GM12874 (cell line): ENCODE measurements at regions not wholly inside any gene's neighbourhood (a gene's known extent, or its start where the extent isn't known, plus 50 kb on each side); places are given as distances from the start of the nearest gene placed in this dataset.

Source experiments
- TF ChIP-seq, protein P1 (sequence below): IDR thresholded peaks from 2 replicates; pipeline ENCODE4 v1.5.1; 2011; ENCODE audit warnings: low read depth, mild to moderate bottlenecking, control low read depth, low read length, moderate library complexity; ENCODE audit not compliant: insufficient read depth

DNA sequence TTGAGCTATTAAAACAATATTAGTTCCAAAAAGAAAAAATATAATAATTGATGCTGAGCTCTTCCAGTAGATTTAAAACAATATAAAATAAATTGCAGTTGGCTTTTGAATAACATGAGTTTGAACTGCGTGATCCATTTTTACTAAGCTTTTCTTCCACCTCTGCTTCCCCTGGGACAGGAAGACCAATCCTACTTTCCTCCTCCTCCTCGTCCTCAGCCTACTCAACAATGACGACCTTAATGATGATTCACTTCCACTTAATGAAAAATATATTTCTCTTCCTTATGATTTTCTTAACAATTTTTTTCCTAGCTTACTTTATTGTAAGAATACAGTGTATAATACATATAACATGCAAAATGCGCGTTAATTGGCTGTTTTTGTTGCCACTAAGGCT lies 78.9 kb upstream of the THRB start:
- TF ChIP-seq, protein P1, sequence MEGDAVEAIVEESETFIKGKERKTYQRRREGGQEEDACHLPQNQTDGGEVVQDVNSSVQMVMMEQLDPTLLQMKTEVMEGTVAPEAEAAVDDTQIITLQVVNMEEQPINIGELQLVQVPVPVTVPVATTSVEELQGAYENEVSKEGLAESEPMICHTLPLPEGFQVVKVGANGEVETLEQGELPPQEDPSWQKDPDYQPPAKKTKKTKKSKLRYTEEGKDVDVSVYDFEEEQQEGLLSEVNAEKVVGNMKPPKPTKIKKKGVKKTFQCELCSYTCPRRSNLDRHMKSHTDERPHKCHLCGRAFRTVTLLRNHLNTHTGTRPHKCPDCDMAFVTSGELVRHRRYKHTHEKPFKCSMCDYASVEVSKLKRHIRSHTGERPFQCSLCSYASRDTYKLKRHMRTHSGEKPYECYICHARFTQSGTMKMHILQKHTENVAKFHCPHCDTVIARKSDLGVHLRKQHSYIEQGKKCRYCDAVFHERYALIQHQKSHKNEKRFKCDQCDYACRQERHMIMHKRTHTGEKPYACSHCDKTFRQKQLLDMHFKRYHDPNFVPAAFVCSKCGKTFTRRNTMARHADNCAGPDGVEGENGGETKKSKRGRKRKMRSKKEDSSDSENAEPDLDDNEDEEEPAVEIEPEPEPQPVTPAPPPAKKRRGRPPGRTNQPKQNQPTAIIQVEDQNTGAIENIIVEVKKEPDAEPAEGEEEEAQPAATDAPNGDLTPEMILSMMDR: no peak

DNA sequence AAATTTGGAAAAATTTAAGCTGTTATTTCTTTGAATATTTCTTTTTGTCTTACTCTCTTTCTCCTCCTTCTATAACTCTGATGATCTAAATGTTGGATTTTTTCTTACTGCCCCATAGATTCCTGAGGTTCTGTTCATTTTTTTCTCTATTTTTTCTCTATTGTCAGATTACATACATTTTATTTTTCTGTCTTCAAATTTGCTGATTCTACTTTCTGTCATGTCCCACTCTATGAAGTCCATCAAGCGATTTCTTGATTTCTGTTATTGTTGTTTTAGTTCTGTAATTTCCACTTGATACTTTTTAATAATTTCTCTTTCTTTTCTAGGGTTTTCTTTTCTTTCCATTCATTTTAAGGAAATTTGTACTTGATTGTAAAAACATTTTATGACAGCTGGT lies 83.7 kb upstream of the THRB start:
- TF ChIP-seq, protein P1: no peak

DNA sequence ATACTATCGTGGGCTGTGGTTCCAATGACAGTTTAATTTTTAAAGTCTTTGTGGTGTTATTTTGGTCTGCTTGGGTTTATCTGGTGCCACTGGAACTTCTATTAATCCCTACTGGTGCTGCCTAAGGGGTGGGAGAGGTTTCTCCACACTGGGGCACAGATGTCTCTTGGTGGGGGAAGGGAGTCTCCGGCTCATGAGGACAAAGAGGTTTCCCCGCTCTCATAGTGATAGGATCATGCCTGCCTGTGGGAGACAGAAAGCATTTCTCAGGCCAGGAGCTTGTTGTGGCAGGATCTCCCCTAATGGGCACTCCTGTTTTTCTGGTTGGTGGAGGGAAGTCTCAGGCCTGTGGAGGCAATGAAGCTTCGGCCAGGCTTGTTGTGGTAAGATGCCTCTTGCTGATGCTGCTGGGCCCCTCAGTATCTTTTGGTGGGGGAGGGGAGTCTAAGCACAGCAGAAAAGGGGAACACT lies 84.3 kb upstream of the THRB start:
- TF ChIP-seq, protein P1: no peak

DNA sequence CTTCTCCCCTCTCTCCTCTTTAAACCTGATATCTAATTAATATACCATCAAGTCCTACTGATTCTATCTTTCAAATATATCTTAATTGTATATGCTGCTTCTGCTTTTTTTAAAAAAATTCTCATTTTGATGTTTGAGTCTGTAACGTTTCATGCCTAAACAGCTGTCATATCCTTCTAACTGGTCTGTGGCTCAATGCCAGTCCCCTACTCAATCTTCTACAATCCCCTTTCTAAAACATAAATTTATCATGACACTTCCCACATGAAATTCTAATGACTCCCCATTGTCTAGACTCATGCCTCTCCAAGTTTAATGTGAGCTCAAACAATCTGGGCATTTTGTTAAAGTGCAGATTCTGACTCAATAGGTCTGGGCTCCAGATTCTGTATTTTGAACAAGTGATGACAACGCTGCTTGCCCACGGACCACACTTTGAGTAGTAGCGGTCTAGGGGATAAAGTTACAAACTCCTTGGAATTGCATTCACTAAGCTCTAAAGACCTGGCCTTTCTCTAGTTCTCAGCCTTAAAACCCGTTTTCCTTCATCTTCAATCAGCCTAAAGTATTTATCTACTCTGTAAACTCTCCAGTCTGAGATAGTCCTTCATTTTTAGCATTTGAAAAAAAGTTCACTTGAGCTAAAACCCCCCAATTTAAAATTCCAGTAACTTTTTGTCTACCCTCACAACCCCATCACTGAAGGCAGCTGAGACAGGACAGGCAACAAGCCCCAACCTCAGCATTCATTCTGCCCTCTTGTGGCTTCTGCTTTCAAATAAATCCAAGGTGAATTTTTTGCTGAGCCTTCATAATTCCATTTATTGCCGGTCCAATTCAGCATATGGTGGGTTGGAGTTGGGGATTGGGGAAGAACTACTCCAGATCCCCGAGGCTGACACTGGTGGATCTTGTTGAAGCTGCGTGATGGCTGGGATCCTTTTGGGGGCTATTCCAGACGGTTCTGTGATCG lies 88.1 kb upstream of the THRB start:
- TF ChIP-seq, protein P1: no peak

DNA sequence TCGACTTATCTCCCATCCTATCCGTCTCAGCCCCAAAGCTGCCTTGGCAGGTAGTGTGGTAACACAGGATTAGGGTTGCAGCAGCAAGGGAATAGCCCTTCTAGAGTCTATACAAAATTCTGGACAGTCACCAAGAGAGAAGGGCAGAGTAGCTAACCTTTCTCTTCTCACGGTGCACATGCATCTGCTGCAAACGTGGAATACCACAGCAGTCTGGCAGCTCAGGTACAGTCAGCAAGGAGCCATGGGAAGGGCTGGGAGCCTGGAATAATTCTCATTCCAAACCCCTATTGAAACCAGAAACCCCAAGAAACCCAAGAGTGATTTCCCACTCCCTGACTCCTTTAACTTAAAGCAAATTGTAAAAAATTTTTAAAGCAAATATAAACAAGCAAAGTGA lies 92.3 kb upstream of the THRB start:
- TF ChIP-seq, protein P1: no peak

DNA sequence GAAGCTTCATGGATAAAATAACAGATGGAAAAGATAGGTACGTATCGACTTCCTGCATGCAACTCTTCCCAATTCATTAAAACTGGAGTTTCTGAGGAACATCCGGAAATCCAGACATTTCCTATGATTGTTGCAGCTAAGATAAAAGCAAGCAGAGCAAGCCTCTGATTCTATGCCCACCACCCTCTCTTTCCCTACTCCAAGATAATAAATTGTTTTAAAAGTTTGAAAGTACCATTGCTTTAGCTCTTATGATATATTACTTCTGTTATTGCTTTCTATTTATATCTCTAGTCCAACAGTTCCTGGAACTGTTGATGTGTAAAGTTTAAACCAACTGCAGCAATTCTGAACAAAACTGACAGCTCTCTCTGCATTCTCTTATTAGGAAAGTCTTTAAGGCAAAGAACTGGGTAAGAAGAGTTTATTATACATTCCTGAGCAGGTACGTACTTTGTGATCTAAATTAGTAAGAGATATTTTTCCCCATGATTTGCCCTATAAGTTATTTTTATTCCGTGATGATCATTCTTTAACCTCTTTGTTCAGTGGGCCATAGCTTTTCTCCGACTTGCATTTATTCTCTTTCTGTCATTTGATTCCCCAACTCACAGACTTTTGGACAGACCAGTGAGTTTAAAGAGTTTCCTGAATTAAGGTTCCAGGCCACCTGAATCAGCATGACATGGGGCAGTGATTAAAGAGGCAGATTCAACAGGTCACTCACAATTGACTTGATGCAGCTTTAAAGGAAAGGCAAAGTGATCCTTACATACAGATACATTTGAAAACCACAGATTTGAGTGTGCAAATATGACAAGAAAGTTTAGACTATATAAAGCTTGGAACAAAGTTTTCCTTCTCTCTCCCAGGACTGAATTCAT lies 94.2 kb upstream of the THRB start:
- TF ChIP-seq, protein P1: no peak

DNA sequence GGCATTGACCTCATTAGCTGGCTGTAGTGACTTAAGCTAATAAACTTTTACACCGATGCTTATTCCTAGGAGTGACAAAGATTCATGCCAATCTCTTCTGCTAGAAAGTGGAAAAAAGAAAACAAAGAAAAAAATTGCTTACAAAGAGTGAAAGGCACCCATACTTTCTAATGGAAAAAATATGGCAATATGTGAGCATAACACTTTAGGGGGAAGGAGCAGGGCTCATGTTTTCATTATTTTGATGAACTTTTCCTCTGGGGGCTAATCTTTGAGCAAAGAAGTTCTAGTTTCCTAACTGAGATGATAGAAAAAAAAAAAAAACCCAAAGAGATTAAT lies 94.8 kb upstream of the THRB start:
- TF ChIP-seq, protein P1: no peak
